Dendritic cell treated with granulocyte-macrophage colony-stimulating factor and Interleukin-4, amounts not matched to agents 40 ng/mL and 50 ng/mL, for 4 days (primary cell): ENCODE measurements at regions not wholly inside any gene's neighbourhood (a gene's known extent, or its start where the extent isn't known, plus 50 kb on each side); places are given as distances from the start of the nearest gene placed in this dataset.

ENCODE experiments used
- H3K27ac Mint-ChIP-seq: one replicate; pipeline ENCODE4 v1.8.0; 2022; ENCODE audit warnings: mild to moderate bottlenecking, mixed read lengths
- H3K27me3 Mint-ChIP-seq: one replicate; pipeline ENCODE4 v1.8.0; 2022; ENCODE audit warnings: mild to moderate bottlenecking, mixed read lengths
- H3K36me3 Mint-ChIP-seq: one replicate; pipeline ENCODE4 v1.8.0; 2022; ENCODE audit warnings: low read depth, mixed read lengths
- H3K4me1 Mint-ChIP-seq: one replicate; pipeline ENCODE4 v1.8.0; 2022; ENCODE audit warnings: low read depth, mixed read lengths
- H3K4me3 Mint-ChIP-seq: one replicate; pipeline ENCODE4 v1.8.0; 2022; ENCODE audit warnings: mild to moderate bottlenecking, moderate library complexity, mixed read lengths
- H3K9me3 Mint-ChIP-seq: one replicate; pipeline ENCODE4 v1.8.0; 2022; ENCODE audit warnings: mixed read lengths
- intact Hi-C: fragments of 100-400 bp; cut with micrococcal nuclease; formaldehyde crosslinking; loops from one replicate; pipeline ENCODE4 v1.15.0; 2022

DNA sequence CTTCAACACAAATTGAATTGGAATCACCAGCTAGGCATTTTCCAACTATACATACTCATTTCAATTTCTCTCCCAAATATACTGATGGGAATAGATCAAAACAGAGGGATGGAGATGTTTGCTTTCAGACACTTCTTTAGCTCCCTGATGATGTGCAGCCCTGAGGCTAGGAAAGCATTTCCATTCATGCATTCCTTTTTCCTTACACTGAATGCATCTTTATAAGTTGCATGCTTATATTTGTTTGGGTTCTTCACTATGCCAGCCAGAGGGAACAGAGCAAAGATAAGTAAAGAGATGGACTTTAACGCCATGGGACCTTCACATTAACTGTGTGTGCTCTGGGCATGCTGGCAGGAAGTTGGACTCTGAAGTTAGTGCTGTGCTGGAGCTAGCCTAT lies 696.5 kb upstream of the CDH9 start:
- intact Hi-C loops = no loop called here
- Mint-ChIP-seq H3K36me3 (no peaks in the 10 kb centered on the region), H3K4me1 (no peaks in the 10 kb centered on the region), H3K4me3 (no peak overlapping the region), H3K27me3 (no peaks in the 10 kb centered on the region), H3K27ac (no peak overlapping the region), H3K9me3 (no peaks in the 10 kb centered on the region)

DNA sequence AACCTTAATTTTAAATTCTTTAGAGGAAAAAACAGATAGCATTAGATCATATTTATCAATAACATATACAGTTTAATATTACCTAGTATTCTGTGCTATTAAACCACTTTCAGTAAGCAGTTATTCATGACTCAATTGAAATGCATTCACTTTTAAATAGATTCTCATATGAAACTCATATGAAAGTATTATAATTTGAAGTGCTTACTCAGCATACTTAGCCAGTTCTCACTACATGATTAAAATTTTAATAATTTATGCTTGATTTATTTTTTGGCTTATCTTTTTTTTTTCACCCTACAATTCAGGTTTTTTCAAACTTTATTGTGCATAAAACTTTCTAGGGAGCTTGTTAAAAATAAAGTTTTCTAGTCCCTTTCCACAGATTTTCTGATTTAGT lies 694.9 kb upstream of the CDH9 start:
- no peaks in the 10 kb centered on the region for H3K9me3 Mint-ChIP-seq
- H3K27ac Mint-ChIP-seq = no peak overlapping the region
- intact Hi-C loops = no loop called here
- H3K4me3 Mint-ChIP-seq = no peak overlapping the region
- no peaks in the 10 kb centered on the region for H3K36me3 Mint-ChIP-seq
- H3K27me3 Mint-ChIP-seq = no peaks in the 10 kb centered on the region
- no peaks in the 10 kb centered on the region for H3K4me1 Mint-ChIP-seq

DNA sequence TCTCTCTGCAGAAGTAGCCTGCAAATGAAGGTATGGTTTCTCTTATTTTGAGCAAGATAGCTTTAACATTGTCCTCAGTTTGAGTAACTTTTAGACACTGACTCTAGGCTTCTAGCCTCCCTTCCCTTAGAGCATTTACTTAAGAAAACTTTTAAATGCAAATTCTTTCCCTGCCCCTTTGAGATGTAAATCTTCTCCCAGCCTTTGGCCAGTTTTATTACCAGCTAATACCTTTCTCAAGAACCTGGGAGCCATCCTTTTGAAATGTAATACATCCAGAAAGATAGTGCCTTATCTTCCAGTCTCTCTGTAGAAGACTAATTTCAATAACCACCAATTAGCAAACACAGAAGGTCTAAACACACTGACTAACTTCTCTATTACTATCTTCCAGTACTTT lies 688.9 kb upstream of the CDH9 start:
- Mint-ChIP-seq H3K9me3 (no peaks in the 10 kb centered on the region), H3K4me1 (no peaks in the 10 kb centered on the region), H3K36me3 (no peaks in the 10 kb centered on the region), H3K4me3 (no peak overlapping the region), H3K27me3 (no peaks in the 10 kb centered on the region), H3K27ac (no peak overlapping the region)
- intact Hi-C loops = no loop called here

DNA sequence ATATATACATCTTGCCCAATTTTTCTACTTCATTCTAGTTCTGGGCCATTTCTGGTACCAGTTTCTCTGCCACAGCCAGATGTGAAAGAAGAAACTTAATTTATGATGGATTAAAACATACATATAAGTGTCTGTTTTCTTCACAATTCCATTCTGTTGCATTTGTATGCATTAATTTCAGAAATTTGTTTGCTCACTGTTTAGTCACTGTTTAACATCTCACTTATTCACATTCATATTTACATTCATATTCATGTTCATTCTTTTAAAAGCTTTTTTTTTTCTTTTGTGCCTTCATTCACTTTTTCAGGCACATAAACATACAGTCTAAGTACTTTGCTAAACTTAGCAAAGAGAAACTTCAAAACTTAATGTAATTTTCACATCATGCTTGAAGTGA lies 684.0 kb upstream of the CDH9 start:
- no peak overlapping the region for H3K27ac Mint-ChIP-seq
- H3K9me3 Mint-ChIP-seq = no peaks in the 10 kb centered on the region
- no peaks in the 10 kb centered on the region for H3K36me3 Mint-ChIP-seq
- no peak overlapping the region for H3K4me3 Mint-ChIP-seq
- intact Hi-C loops = no loop called here
- no peaks in the 10 kb centered on the region for H3K4me1 Mint-ChIP-seq
- no peaks in the 10 kb centered on the region for H3K27me3 Mint-ChIP-seq

DNA sequence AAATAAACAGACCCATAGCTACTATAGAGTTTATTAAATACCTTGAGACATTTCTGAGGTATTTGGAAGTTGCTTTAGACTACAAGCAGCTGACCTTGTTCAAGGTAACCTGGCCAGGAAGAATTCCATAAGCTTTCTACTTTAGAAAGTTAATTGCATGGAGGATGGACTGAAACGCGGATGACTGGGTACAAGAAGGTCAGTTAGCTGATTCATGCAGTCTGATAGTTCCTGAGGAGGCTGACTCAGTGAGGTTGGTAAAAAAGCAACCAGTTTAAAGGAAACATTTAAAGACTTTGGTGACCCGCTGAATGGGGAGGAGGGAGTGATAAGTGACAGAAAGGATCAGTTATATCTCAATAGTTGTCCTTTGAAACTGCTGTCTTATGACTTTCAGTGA lies 670.1 kb upstream of the CDH9 start:
- H3K36me3 Mint-ChIP-seq = no peaks in the 10 kb centered on the region
- no peak overlapping the region for H3K27ac Mint-ChIP-seq
- H3K4me3 Mint-ChIP-seq = no peak overlapping the region
- H3K4me1 Mint-ChIP-seq = no peaks in the 10 kb centered on the region
- H3K9me3 Mint-ChIP-seq = peaks cover 27% of the 10 kb centered on the region
- intact Hi-C loops = no loop called here
- no peaks in the 10 kb centered on the region for H3K27me3 Mint-ChIP-seq

DNA sequence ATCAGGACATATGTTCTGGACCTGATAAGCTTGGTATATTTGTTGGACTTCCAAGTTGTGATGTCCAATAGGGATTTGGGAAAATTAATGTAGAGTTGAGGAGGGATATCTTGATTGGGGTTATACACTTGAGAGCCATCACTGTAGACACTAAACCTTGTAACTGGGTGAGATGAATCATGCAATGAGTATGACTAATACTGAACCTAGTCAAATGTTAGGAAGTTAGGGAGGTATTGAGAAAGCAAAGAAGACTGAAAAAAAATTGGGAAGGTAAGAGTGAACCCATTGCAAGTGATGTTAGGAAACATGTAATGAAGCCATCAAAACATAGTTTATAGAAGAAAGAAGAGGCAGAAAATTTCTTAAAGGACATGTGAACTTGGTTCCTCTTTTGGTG lies 668.4 kb upstream of the CDH9 start:
- Mint-ChIP-seq H3K4me3 (no peak overlapping the region), H3K27ac (no peak overlapping the region), H3K27me3 (no peaks in the 10 kb centered on the region), H3K36me3 (no peaks in the 10 kb centered on the region), H3K9me3 (peaks cover 12% of the 10 kb centered on the region), H3K4me1 (no peaks in the 10 kb centered on the region)
- intact Hi-C loops = no loop called here

DNA sequence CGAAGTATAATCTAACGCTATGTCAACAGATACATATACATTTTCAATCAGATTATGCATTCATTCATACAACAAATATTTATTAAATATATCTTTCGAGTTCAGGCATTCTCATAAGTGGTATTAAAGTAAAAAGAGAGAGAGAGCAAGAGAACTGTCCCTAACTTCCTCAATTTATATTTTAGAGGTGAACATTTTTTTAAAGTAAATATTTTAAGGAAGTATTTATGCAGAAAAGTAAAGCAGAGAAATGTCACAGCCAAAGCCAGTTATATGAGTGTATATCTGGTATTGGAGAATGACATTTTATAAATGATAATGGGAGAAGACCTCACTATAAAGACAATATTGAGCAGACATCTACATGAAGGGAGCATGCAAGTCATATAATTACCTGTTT lies 667.3 kb upstream of the CDH9 start:
- Mint-ChIP-seq H3K4me1 (no peaks in the 10 kb centered on the region), H3K4me3 (no peak overlapping the region), H3K27me3 (no peaks in the 10 kb centered on the region), H3K9me3 (peaks cover 2% of the 10 kb centered on the region), H3K27ac (no peak overlapping the region), H3K36me3 (no peaks in the 10 kb centered on the region)
- intact Hi-C loops = no loop called here

DNA sequence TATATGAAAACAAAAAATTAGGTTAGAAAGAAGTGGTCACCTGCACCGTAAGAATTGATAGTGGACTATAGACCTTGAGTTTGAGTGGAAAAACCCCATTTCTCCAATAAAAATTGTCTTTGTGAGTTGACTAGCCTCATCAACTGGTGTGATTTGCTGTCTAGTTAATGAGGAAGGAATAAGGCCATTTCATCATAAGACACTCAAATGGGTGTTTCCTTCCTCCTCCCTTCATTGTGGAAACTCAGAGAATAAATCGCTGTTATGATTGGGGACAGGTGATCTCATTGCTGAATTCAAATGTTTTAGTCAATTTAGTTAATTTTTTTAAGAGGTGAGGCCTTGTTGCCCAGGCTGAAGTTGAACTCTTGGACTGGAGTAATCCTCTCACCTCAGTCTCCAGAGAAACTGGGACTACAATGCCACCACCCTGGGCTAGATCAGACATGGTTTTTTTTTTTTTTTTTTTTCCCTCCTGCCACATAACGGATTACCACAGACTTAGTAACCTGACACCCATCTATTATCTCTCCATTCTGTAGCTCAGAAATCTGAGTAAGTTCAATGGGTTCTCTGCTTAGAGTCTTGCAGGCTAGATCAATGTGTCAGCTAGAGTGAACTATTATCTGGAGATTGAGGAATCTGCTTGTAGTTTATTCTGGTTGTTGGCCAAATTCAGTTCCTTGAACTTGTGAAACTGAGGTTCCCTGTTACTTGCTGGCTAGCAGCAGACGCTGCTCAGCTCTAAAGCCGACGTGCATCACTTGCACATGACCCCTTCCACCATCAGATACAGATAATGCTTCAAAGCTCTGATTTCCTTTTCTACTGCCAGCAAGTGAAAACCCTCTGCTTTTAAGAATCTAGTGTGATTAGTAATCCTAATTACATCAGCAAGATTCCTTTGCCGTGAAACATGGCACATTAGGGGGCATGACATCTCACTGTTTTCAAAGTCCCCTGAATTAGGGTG lies 663.8 kb upstream of the CDH9 start:
- intact Hi-C loops = no loop called here
- H3K4me1 Mint-ChIP-seq = no peaks in the 10 kb centered on the region
- H3K36me3 Mint-ChIP-seq = no peaks in the 10 kb centered on the region
- H3K9me3 Mint-ChIP-seq = peaks cover 9% of the 10 kb centered on the region
- no peaks in the 10 kb centered on the region for H3K27me3 Mint-ChIP-seq
- no peak overlapping the region for H3K27ac Mint-ChIP-seq
- no peak overlapping the region for H3K4me3 Mint-ChIP-seq

DNA sequence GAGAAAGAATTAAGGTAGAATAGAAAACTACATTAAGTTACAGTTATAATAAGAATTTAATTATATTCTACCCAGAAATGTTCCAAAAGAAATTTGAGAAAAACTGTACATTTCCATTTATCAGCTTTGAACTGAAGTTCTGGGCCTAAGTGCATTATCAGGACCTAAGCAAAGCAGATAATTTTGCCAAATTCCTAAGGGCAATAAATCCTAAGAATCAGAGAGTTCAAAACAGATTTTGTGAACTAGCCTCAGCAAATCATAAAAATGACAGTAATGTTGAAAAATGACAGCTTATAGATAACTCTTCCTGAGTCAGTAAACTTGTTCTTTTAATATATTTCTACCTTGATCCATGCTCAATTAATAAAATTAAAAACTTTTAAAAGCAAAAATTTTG lies 662.1 kb upstream of the CDH9 start:
- H3K4me1 Mint-ChIP-seq = no peaks in the 10 kb centered on the region
- no peaks in the 10 kb centered on the region for H3K27me3 Mint-ChIP-seq
- intact Hi-C loops = no loop called here
- H3K36me3 Mint-ChIP-seq = no peaks in the 10 kb centered on the region
- H3K4me3 Mint-ChIP-seq = no peak overlapping the region
- H3K9me3 Mint-ChIP-seq = peaks cover 9% of the 10 kb centered on the region
- no peak overlapping the region for H3K27ac Mint-ChIP-seq

DNA sequence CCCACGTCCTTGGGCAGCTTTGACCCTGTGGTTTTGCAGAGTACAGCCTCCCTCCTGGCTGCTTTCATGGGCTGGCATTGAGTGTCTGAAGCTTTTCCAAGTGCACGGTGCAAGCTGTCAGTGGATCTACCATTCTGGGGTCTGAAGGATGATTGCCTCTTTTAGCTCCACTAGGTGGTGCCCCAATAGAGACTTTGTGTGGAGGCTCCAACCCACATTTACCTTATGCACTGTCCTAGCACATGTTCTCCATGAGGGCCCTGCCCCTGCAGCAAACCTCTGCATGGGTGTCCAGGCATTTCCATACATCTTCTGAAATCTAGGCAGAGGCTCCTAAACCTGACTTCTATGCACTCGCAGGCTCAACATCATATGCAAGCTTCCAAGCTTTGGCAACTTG lies 644.2 kb upstream of the CDH9 start:
- intact Hi-C loops = no loop called here
- Mint-ChIP-seq H3K9me3 (peaks cover 47% of the 10 kb centered on the region), H3K27ac (no peak overlapping the region)

DNA sequence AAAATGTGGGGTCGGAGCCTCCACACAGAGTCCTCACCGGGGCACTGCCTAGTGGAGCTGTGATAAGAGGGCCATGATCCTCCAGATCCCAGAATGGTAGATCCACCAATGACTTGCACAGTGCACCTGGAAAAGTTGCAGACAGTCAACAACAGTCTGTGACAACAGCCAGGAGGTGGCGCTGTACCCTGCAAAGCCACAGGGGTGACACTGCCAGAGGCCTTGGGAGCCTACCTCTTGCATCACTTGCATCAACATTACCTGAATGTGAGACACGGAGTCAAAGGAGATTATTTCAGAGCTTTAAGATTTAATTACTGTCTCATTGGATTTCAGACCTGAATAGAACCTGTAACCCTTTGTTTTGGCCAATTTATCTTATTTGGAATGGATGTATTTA lies 614.1 kb upstream of the CDH9 start:
- Mint-ChIP-seq H3K4me3 (no peak overlapping the region), H3K36me3 (no peaks in the 10 kb centered on the region), H3K27ac (no peak overlapping the region), H3K27me3 (no peaks in the 10 kb centered on the region), H3K4me1 (no peaks in the 10 kb centered on the region), H3K9me3 (peaks cover 34% of the 10 kb centered on the region)
- intact Hi-C loops = no loop called here

More for the DNA sequence above, 644.2 kb upstream of the CDH9 start:
- no peak overlapping the region for H3K4me3 Mint-ChIP-seq
- no peaks in the 10 kb centered on the region for H3K27me3 Mint-ChIP-seq
- H3K36me3 Mint-ChIP-seq = no peaks in the 10 kb centered on the region
- no peaks in the 10 kb centered on the region for H3K4me1 Mint-ChIP-seq

DNA sequence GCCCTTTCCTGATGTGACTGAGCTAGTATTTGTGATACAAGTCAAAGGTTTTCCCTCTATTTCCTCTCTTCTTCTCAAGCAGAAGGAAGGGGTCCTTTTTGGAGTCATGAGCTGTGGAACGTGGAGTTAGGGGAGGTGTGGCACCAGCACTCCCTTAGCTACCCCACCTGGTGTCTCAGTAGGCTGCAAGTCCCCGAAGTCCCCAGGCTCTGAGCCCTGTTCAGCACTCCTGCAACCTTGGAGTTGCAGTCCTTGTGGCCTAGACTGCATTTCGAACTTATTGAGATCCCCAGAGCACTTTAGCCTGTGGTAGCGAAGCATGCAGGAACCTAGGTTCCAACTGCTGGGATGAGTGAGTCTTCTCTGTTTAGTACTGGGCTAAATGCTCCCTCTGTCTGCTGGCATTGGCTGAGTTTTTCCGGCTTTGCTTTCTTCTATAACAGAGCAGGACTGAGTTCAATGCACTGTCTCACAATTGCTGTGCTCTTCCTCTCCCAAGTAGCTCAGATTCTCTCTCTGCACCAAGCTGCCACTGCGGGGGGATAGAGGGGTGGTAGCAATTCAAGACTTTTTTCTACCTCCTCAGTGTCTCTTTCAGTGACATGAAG lies 600.7 kb upstream of the CDH9 start:
- intact Hi-C loops = no loop called here
- no peaks in the 10 kb centered on the region for H3K36me3 Mint-ChIP-seq
- peaks cover 15% of the 10 kb centered on the region for H3K9me3 Mint-ChIP-seq
- H3K27ac Mint-ChIP-seq = no peak overlapping the region
- H3K4me3 Mint-ChIP-seq = no peak overlapping the region
- H3K4me1 Mint-ChIP-seq = no peaks in the 10 kb centered on the region
- H3K27me3 Mint-ChIP-seq = no peaks in the 10 kb centered on the region

DNA sequence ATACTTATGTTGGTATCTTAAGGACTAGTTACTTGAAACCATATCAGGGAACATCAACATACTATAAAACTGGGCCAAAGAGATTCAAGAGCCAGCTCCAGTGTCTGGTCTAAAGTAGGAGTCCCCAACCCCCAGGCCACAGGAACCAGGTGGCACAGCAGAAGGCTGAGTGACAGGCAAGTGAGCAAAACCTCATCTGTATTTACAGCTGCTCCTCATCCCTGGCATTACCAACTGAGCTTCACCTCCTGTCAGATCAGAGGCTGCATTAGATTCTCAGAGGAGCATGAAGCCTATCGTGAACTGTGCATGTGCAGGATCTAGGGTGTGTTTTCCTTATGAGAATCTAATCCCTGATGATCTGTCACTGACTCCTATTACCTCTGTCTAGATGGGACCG lies 581.6 kb upstream of the CDH9 start:
- Mint-ChIP-seq H3K4me1 (peaks cover 6% of the 10 kb centered on the region), H3K27ac (no peak overlapping the region), H3K36me3 (no peaks in the 10 kb centered on the region), H3K4me3 (no peak overlapping the region), H3K9me3 (peaks cover 27% of the 10 kb centered on the region), H3K27me3 (no peaks in the 10 kb centered on the region)
- intact Hi-C loops = no loop called here

DNA sequence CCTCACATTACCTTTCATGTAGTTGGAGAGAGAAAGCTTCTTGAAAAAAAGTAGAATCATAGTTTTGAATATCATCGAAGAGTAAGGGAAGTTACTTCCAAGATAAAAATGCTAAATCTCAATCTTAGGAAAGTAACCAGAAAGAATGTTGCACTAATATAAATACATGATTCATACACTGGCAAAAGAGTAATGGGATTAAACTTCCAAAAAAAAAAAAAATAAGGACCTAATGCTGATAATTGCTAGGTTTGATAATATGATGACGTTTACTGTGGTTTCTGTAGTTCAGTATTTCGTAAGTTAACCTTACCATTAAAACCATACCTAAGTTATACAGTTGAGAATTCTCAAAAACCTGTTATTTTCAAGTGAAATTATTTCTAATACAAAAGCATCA lies 573.8 kb upstream of the CDH9 start:
- no peak overlapping the region for H3K27ac Mint-ChIP-seq
- no peak overlapping the region for H3K4me3 Mint-ChIP-seq
- intact Hi-C loops = no loop called here
- H3K36me3 Mint-ChIP-seq = no peaks in the 10 kb centered on the region
- no peaks in the 10 kb centered on the region for H3K27me3 Mint-ChIP-seq
- no peaks in the 10 kb centered on the region for H3K4me1 Mint-ChIP-seq
- peaks cover 45% of the 10 kb centered on the region for H3K9me3 Mint-ChIP-seq

DNA sequence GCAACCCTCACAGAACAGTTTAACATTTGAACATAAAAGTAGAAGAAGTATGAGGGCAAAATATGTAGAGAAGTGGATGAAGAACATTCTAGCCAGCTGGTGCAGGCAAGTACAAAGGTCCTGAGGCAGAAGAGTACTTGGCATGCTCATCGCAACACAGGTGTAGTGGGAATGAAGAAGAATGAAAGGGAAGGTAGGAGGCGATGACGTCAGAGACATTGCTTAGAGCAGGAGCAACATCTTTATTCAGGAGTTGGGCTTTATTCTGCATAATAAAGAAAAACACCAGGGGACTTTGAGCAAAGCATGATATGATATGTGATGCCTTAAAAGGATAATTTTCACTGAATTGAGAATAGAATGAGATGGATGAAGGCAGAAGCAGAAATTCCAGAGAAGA lies 570.6 kb upstream of the CDH9 start:
- no peak overlapping the region for H3K27ac Mint-ChIP-seq
- H3K4me3 Mint-ChIP-seq = no peak overlapping the region
- H3K27me3 Mint-ChIP-seq = no peaks in the 10 kb centered on the region
- H3K4me1 Mint-ChIP-seq = no peaks in the 10 kb centered on the region
- H3K9me3 Mint-ChIP-seq = peaks cover 16% of the 10 kb centered on the region
- intact Hi-C loops = no loop called here
- H3K36me3 Mint-ChIP-seq = no peaks in the 10 kb centered on the region
